ENCODE measurements at regions not wholly inside any gene's neighbourhood (a gene's known extent, or its start where the extent isn't known, plus 50 kb on each side); places are given as distances from the start of the nearest gene placed in this dataset.

DNA sequence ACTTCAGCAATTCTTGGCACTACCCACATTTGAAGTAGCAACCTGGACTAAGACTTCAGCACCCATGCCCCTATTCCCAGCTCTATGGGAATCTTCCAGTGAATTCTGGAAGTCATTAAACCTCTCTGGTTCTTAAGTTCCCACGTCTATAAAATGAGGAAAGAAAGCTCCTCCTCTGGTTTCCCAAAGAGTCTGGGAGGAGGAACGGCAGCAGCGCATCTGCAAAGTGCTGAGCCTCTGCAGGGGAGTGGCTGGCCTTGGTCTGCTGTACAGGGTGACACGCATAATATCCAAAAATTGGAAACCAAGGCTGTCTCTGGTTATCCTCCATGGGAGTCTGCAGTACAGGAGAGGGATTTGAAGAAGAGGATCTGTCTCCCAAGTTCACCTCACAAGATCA, 73.6 kb upstream of the TP53I11 start:
- TF ChIP-seq, protein P1, sequence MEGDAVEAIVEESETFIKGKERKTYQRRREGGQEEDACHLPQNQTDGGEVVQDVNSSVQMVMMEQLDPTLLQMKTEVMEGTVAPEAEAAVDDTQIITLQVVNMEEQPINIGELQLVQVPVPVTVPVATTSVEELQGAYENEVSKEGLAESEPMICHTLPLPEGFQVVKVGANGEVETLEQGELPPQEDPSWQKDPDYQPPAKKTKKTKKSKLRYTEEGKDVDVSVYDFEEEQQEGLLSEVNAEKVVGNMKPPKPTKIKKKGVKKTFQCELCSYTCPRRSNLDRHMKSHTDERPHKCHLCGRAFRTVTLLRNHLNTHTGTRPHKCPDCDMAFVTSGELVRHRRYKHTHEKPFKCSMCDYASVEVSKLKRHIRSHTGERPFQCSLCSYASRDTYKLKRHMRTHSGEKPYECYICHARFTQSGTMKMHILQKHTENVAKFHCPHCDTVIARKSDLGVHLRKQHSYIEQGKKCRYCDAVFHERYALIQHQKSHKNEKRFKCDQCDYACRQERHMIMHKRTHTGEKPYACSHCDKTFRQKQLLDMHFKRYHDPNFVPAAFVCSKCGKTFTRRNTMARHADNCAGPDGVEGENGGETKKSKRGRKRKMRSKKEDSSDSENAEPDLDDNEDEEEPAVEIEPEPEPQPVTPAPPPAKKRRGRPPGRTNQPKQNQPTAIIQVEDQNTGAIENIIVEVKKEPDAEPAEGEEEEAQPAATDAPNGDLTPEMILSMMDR (IDR thresholded peaks at IDR 0.05; ENCODE audit: borderline replicate concordance, extremely low read depth, low read length, poor library complexity, severe bottlenecking): no peak
- TF ChIP-seq EZH2 (IDR thresholded peaks at IDR 0.05; ENCODE audit: borderline replicate concordance, low read depth, low read length, severe bottlenecking): no peak

All from DND-41 (cell line).